ENCODE measurements at regions not wholly inside any gene's neighbourhood (a gene's known extent, or its start where the extent isn't known, plus 50 kb on each side); places are given as distances from the start of the nearest gene placed in this dataset.

DNA sequence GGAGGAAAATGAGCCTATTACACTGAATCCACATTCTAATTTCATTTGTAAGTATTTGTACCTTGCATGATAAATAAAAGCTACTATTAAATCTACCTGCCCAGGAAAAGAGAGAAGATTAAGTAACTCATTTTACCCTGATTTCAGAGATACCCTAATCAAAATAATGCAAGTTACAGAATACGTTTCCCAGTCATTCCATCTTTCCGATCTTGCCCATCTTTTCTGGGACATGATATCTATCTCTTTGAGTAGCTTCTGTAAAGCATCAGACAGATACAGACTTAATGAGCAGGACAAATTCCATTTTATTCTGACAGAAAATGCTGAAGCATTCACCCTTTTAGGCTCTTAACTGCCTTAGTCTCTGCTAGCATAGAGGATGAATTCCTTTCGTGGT, 56.6 kb downstream of the SPRY2 start:
- peak; percentile 47 for DNase-seq (ENCODE audit: insufficient read length, low spot score, missing footprints)
- TF ChIP-seq CTCF (IDR thresholded peaks at IDR 0.05; ENCODE audit: extremely low read depth, low read depth, low read length) = no peak

GRCh38 chr13:80278706-80279105, 62.2 kb downstream of the SPRY2 start:
- TF ChIP-seq CTCF (IDR thresholded peaks at IDR 0.05; ENCODE audit: extremely low read depth, low read depth, low read length) = no peak
- Histone ChIP-seq H3K4me2 (ENCODE audit: insufficient read depth, low read length) (no peak overlapping the region), H2AFZ (ENCODE audit: low read length) (no peak overlapping the region), H3K27ac (ENCODE audit: low read depth, low read length) (no peak overlapping the region), H3K27me3 (ENCODE audit: insufficient read depth, low read length) (no peaks in the 10 kb centered on the region), H3K4me1 (ENCODE audit: insufficient read depth, low read length) (peaks cover 11% of the 10 kb centered on the region), H3K36me3 (ENCODE audit: insufficient read depth, low read length) (no peaks in the 10 kb centered on the region), H3K4me3 (ENCODE audit: insufficient read depth, low read length) (no peak overlapping the region), H3K79me2 (ENCODE audit: insufficient read depth, low read length) (no peaks in the 10 kb centered on the region), H3K9me3 (ENCODE audit: low read depth, low read length) (no peaks in the 10 kb centered on the region), H4K20me1 (ENCODE audit: insufficient read depth, low read length) (no peaks in the 10 kb centered on the region)
- no peak for DNase-seq (ENCODE audit: insufficient read length, low spot score, missing footprints)

More for the DNA sequence above, 56.6 kb downstream of the SPRY2 start:
- Histone ChIP-seq H3K4me3 (ENCODE audit: insufficient read depth, low read length) (no peak overlapping the region), H3K4me2 (ENCODE audit: insufficient read depth, low read length) (no peak overlapping the region), H3K27me3 (ENCODE audit: insufficient read depth, low read length) (no peaks in the 10 kb centered on the region), H3K27ac (ENCODE audit: low read depth, low read length) (no peak overlapping the region), H3K79me2 (ENCODE audit: insufficient read depth, low read length) (no peaks in the 10 kb centered on the region), H3K36me3 (ENCODE audit: insufficient read depth, low read length) (no peaks in the 10 kb centered on the region), H4K20me1 (ENCODE audit: insufficient read depth, low read length) (no peaks in the 10 kb centered on the region), H2AFZ (ENCODE audit: low read length) (no peak overlapping the region), H3K9me3 (ENCODE audit: low read depth, low read length) (no peaks in the 10 kb centered on the region), H3K4me1 (ENCODE audit: insufficient read depth, low read length) (no peaks in the 10 kb centered on the region)

- Histone ChIP-seq H4K20me1 (ENCODE audit: insufficient read depth, low read length) (no peaks in the 10 kb centered on the region), H3K9me3 (ENCODE audit: low read depth, low read length) (no peaks in the 10 kb centered on the region), H3K36me3 (ENCODE audit: insufficient read depth, low read length) (no peaks in the 10 kb centered on the region), H3K27ac (ENCODE audit: low read depth, low read length) (peak overlapping the region; percentile 27), H3K79me2 (ENCODE audit: insufficient read depth, low read length) (no peaks in the 10 kb centered on the region), H3K4me3 (ENCODE audit: insufficient read depth, low read length) (peak overlapping the region; percentile 40), H3K27me3 (ENCODE audit: insufficient read depth, low read length) (no peaks in the 10 kb centered on the region), H3K4me2 (ENCODE audit: insufficient read depth, low read length) (peak overlapping the region; percentile 67), H3K4me1 (ENCODE audit: insufficient read depth, low read length) (peaks cover 11% of the 10 kb centered on the region), H2AFZ (ENCODE audit: low read length) (peak overlapping the region; percentile 70)
- TF ChIP-seq CTCF (IDR thresholded peaks at IDR 0.05; ENCODE audit: extremely low read depth, low read depth, low read length) = no peak
- peak; percentile 90 for DNase-seq (ENCODE audit: insufficient read length, low spot score, missing footprints)
Observed at GRCh38 chr13:80276371-80277289, 64.3 kb downstream of the SPRY2 start.

DNA sequence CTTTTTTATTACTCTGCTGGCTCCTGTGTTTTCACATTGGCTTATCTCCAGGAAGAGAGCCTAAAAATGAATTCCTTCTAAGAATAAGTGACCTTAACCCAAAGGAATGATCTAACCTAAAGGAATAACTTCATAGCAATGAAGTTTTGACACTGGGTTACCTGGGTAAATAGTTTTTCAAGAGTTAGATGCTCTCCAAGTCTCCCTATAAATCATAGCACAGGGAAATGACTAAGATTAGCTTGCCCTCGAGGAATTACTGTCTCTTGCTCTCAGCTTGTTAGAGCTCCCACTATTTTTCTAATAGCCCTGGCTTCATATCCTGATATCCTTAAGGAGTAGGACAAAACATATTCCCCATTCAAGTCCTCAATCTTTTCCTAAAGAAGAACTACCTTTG, 66.3 kb downstream of the SPRY2 start:
- no peak for TF ChIP-seq CTCF (IDR thresholded peaks at IDR 0.05; ENCODE audit: extremely low read depth, low read depth, low read length)
- DNase-seq (ENCODE audit: insufficient read length, low spot score, missing footprints) = no peak

More for the DNA sequence above, 66.3 kb downstream of the SPRY2 start:
- no peak overlapping the region for H3K27ac ChIP-seq (ENCODE audit: low read depth, low read length)
- H3K9me3 ChIP-seq (ENCODE audit: low read depth, low read length) = no peaks in the 10 kb centered on the region
- no peaks in the 10 kb centered on the region for H4K20me1 ChIP-seq (ENCODE audit: insufficient read depth, low read length)
- H3K27me3 ChIP-seq (ENCODE audit: insufficient read depth, low read length) = no peaks in the 10 kb centered on the region
- H3K4me3 ChIP-seq (ENCODE audit: insufficient read depth, low read length) = no peak overlapping the region
- H3K79me2 ChIP-seq (ENCODE audit: insufficient read depth, low read length) = no peaks in the 10 kb centered on the region
- no peaks in the 10 kb centered on the region for H3K36me3 ChIP-seq (ENCODE audit: insufficient read depth, low read length)
- H3K4me1 ChIP-seq (ENCODE audit: insufficient read depth, low read length) = peaks cover 11% of the 10 kb centered on the region
- H2AFZ ChIP-seq (ENCODE audit: low read length) = no peak overlapping the region
- H3K4me2 ChIP-seq (ENCODE audit: insufficient read depth, low read length) = no peak overlapping the region
